ENCODE measurements at regions not wholly inside any gene's neighbourhood (a gene's known extent, or its start where the extent isn't known, plus 50 kb on each side); places are given as distances from the start of the nearest gene placed in this dataset.

DNA sequence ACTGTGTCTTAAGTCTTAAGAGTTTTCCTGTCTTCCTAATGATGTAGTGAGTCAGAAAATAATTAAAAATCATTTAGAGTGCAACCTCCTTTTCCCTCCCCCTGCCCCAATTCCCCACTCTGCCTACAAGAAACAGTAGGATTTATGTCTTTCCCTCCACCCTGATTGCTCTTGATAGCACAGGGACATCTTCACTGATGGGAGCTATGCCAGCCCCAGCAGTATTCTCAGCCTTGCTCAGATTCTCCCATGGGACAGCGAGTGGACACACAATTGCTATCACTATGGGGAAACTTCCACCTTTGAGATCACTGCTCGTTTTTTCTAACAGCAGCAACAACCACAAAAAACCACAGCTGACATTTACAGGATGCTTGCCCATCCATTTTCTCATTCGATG, 216.6 kb upstream of the PLXNA2 start:
- H3K4me3 ChIP-seq (ENCODE audit: low read length) = no peak overlapping the region
- H3K27ac ChIP-seq (ENCODE audit: low read length) = no peak overlapping the region
- no peaks in the 10 kb centered on the region for H3K9me3 ChIP-seq (ENCODE audit: low read length)
- no peaks in the 10 kb centered on the region for H3K79me2 ChIP-seq (replicated peaks; ENCODE audit: insufficient read depth, low read length)
- no peaks in the 10 kb centered on the region for H4K20me1 ChIP-seq (ENCODE audit: insufficient read depth)
- no peaks in the 10 kb centered on the region for H3K9me2 ChIP-seq (ENCODE audit: insufficient read depth, low read length)
- H3F3A ChIP-seq (ENCODE audit: insufficient read depth, low read length, poor library complexity, severe bottlenecking) = no peaks in the 10 kb centered on the region
- no peak for TF ChIP-seq EZH2 (IDR thresholded peaks at IDR 0.05; ENCODE audit: borderline replicate concordance, insufficient read depth, low read length, poor library complexity, severe bottlenecking)
- TF ChIP-seq TAF1 (IDR thresholded peaks at IDR 0.05; ENCODE audit: low read depth) = no peak
- no peak for TF ChIP-seq MXI1 (conservative IDR thresholded peaks at IDR 0.05; ENCODE audit: poor library complexity, severe bottlenecking)
- TF ChIP-seq EP300 (conservative IDR thresholded peaks at IDR 0.05; ENCODE audit: poor library complexity, severe bottlenecking) = no peak
- TF ChIP-seq, protein P1, sequence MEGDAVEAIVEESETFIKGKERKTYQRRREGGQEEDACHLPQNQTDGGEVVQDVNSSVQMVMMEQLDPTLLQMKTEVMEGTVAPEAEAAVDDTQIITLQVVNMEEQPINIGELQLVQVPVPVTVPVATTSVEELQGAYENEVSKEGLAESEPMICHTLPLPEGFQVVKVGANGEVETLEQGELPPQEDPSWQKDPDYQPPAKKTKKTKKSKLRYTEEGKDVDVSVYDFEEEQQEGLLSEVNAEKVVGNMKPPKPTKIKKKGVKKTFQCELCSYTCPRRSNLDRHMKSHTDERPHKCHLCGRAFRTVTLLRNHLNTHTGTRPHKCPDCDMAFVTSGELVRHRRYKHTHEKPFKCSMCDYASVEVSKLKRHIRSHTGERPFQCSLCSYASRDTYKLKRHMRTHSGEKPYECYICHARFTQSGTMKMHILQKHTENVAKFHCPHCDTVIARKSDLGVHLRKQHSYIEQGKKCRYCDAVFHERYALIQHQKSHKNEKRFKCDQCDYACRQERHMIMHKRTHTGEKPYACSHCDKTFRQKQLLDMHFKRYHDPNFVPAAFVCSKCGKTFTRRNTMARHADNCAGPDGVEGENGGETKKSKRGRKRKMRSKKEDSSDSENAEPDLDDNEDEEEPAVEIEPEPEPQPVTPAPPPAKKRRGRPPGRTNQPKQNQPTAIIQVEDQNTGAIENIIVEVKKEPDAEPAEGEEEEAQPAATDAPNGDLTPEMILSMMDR (IDR thresholded peaks at IDR 0.05; ENCODE audit: poor library complexity, severe bottlenecking) = no peak
- TF ChIP-seq, protein P2, sequence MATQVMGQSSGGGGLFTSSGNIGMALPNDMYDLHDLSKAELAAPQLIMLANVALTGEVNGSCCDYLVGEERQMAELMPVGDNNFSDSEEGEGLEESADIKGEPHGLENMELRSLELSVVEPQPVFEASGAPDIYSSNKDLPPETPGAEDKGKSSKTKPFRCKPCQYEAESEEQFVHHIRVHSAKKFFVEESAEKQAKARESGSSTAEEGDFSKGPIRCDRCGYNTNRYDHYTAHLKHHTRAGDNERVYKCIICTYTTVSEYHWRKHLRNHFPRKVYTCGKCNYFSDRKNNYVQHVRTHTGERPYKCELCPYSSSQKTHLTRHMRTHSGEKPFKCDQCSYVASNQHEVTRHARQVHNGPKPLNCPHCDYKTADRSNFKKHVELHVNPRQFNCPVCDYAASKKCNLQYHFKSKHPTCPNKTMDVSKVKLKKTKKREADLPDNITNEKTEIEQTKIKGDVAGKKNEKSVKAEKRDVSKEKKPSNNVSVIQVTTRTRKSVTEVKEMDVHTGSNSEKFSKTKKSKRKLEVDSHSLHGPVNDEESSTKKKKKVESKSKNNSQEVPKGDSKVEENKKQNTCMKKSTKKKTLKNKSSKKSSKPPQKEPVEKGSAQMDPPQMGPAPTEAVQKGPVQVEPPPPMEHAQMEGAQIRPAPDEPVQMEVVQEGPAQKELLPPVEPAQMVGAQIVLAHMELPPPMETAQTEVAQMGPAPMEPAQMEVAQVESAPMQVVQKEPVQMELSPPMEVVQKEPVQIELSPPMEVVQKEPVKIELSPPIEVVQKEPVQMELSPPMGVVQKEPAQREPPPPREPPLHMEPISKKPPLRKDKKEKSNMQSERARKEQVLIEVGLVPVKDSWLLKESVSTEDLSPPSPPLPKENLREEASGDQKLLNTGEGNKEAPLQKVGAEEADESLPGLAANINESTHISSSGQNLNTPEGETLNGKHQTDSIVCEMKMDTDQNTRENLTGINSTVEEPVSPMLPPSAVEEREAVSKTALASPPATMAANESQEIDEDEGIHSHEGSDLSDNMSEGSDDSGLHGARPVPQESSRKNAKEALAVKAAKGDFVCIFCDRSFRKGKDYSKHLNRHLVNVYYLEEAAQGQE (IDR thresholded peaks at IDR 0.05; ENCODE audit: borderline replicate concordance) = no peak
- H3K27me3 ChIP-seq (ENCODE audit: insufficient read depth, low read depth, low read length) = no peaks in the 10 kb centered on the region
- no peaks in the 10 kb centered on the region for H3K36me3 ChIP-seq (ENCODE audit: insufficient read depth, low read length)
- H3K9ac ChIP-seq (ENCODE audit: low read length) = no peak overlapping the region
- no peak overlapping the region for H3K4me2 ChIP-seq (ENCODE audit: low read length)
- H2AFZ ChIP-seq (ENCODE audit: low read depth, low read length) = no peak overlapping the region

- Histone ChIP-seq H3K4me3 (ENCODE audit: low read length) (no peak overlapping the region), H2AFZ (ENCODE audit: low read depth, low read length) (no peak overlapping the region), H4K20me1 (ENCODE audit: insufficient read depth) (no peaks in the 10 kb centered on the region), H3K36me3 (ENCODE audit: insufficient read depth, low read length) (no peaks in the 10 kb centered on the region), H3K79me2 (replicated peaks; ENCODE audit: insufficient read depth, low read length) (no peaks in the 10 kb centered on the region), H3K9me2 (ENCODE audit: insufficient read depth, low read length) (no peaks in the 10 kb centered on the region), H3K9me3 (ENCODE audit: low read length) (no peaks in the 10 kb centered on the region), H3K27me3 (ENCODE audit: insufficient read depth, low read depth, low read length) (no peaks in the 10 kb centered on the region), H3K4me2 (ENCODE audit: low read length) (no peak overlapping the region), H3K9ac (ENCODE audit: low read length) (no peak overlapping the region), H3K27ac (ENCODE audit: low read length) (no peak overlapping the region), H3F3A (ENCODE audit: insufficient read depth, low read length, poor library complexity, severe bottlenecking) (no peaks in the 10 kb centered on the region)
- no peak for TF ChIP-seq SMC3 (conservative IDR thresholded peaks at IDR 0.05; ENCODE audit: poor library complexity)
- TF ChIP-seq EP300 (conservative IDR thresholded peaks at IDR 0.05; ENCODE audit: poor library complexity, severe bottlenecking) = no peak
- no peak for TF ChIP-seq MXI1 (conservative IDR thresholded peaks at IDR 0.05; ENCODE audit: poor library complexity, severe bottlenecking)
- TF ChIP-seq, protein P1 (IDR thresholded peaks at IDR 0.05; ENCODE audit: poor library complexity, severe bottlenecking) = no peak
- no peak for TF ChIP-seq EZH2 (IDR thresholded peaks at IDR 0.05; ENCODE audit: borderline replicate concordance, insufficient read depth, low read length, poor library complexity, severe bottlenecking)
- TF ChIP-seq, protein P2 (IDR thresholded peaks at IDR 0.05; ENCODE audit: borderline replicate concordance) = no peak
Measured at GRCh38 chr1:208461680-208462079, 217.5 kb upstream of the PLXNA2 start.
